ENCODE measurements at regions not wholly inside any gene's neighbourhood (a gene's known extent, or its start where the extent isn't known, plus 50 kb on each side); places are given as distances from the start of the nearest gene placed in this dataset.

GRCh38 chrY:16490706-16491105, 1389.3 kb downstream of the CDY2B start:
- 73% methylated on average over 3 of the region's 3 CpGs; no CpG with 5 or more reads in 1 of the 2 donors for WGBS, 2 donors
- H3K9me3 ChIP-seq = no peaks in the 10 kb centered on the region
- no peaks in the 10 kb centered on the region for H3K27me3 ChIP-seq
- no peak overlapping the region for H3K4me3 ChIP-seq
- DNase-seq (ENCODE audit: low spot score in 2 of 2) = no peak
- TF ChIP-seq EP300 (IDR thresholded peaks at IDR 0.05) = no peak
- no peak for TF ChIP-seq POLR2A (IDR thresholded peaks at IDR 0.05)
- TF ChIP-seq, protein P1, sequence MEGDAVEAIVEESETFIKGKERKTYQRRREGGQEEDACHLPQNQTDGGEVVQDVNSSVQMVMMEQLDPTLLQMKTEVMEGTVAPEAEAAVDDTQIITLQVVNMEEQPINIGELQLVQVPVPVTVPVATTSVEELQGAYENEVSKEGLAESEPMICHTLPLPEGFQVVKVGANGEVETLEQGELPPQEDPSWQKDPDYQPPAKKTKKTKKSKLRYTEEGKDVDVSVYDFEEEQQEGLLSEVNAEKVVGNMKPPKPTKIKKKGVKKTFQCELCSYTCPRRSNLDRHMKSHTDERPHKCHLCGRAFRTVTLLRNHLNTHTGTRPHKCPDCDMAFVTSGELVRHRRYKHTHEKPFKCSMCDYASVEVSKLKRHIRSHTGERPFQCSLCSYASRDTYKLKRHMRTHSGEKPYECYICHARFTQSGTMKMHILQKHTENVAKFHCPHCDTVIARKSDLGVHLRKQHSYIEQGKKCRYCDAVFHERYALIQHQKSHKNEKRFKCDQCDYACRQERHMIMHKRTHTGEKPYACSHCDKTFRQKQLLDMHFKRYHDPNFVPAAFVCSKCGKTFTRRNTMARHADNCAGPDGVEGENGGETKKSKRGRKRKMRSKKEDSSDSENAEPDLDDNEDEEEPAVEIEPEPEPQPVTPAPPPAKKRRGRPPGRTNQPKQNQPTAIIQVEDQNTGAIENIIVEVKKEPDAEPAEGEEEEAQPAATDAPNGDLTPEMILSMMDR (IDR thresholded peaks at IDR 0.05) = no peak
- no peak overlapping the region for H3K27ac ChIP-seq
- no peaks in the 10 kb centered on the region for H3K4me1 ChIP-seq
- H3K36me3 ChIP-seq = no peaks in the 10 kb centered on the region

DNA sequence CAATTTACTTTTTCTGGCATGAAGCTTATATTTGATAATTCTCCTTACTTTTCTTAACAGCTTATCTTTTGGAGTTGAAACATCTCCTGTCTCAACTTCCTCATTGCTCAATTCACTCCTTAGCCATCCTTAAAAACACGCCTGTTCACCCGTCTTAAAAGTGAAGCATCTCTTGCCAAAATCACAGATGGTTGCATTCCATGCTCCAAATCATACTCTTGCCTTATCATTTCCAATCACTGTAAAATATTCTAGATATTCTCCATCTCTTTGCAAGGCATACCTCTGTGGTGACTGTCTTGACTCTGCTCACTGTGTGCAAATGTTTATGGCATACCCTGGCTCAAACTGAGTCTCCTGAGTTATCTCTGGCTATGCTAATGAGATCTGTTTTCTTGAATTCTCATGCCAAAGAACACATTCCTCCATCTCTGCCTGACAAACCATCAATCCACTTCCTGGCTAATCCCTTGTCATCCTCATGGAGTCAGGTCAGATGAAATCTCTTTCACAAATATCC, 1393.3 kb downstream of the CDY2B start:
- WGBS, 2 donors = 46% methylated on average over 2 of the region's 2 CpGs; no CpG with 5 or more reads in 1 of the 2 donors
- Histone ChIP-seq H3K9me3 (no peaks in the 10 kb centered on the region), H3K27me3 (no peaks in the 10 kb centered on the region), H3K36me3 (no peaks in the 10 kb centered on the region), H3K27ac (no peak overlapping the region), H3K4me1 (no peaks in the 10 kb centered on the region), H3K4me3 (no peak overlapping the region)
- TF ChIP-seq, protein P1 (IDR thresholded peaks at IDR 0.05) = no peak
- TF ChIP-seq POLR2A (IDR thresholded peaks at IDR 0.05) = no peak
- no peak for DNase-seq (ENCODE audit: low spot score in 2 of 2)

DNA sequence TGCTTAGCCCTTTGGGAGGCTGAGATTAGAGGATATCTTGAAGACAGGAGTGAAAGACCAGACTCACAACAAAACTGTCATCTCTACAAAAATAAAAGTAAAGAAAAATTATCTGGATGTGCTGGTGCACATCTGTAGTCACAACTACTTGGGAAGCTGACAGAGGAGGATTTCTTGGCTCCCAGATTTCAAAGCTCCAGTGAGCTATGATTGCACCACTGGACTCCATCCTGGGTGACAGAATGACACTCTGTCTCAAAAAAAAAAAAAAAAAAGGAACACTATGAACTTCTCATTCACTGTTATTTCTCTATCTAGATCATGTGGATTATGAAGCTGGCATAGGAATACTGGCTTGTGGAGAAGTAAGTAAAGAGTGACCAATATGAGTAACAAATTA, 1400.0 kb downstream of the CDY2B start:
- H3K9me3 ChIP-seq = no peaks in the 10 kb centered on the region
- H3K27ac ChIP-seq = no peak overlapping the region
- H3K4me1 ChIP-seq = no peaks in the 10 kb centered on the region
- H3K4me3 ChIP-seq = no peak overlapping the region
- TF ChIP-seq EP300 (IDR thresholded peaks at IDR 0.05) (no peak), POLR2A (IDR thresholded peaks at IDR 0.05) (no peak)
- TF ChIP-seq, protein P1 (IDR thresholded peaks at IDR 0.05) = no peak
- no peaks in the 10 kb centered on the region for H3K36me3 ChIP-seq
- DNase-seq (ENCODE audit: low spot score in 2 of 2) = no peak
- no peaks in the 10 kb centered on the region for H3K27me3 ChIP-seq

DNA sequence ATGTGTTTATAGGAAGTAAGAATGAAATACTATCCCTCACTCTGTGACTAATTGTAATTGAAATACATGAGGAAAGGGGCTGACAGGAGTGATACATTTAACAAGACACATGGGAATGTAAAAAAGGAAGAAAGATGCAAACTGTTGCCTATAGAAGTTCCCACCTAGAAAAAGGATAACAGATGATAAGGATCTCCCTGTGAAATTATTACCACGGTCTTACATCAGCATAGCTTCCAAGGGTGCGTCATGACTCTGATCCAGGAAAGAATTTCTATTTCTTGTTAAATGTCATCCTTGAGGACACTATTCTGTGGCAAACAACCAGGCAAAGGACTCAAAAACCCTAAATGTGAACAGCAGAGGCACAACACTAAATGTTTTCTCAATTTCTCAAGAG, 1406.0 kb downstream of the CDY2B start:
- Histone ChIP-seq H3K27ac (no peak overlapping the region), H3K4me1 (no peaks in the 10 kb centered on the region), H3K27me3 (no peaks in the 10 kb centered on the region), H3K36me3 (no peaks in the 10 kb centered on the region), H3K9me3 (no peaks in the 10 kb centered on the region), H3K4me3 (no peak overlapping the region)
- 94% methylated on average over 2 of the region's 2 CpGs; no CpG with 5 or more reads in 1 of the 2 donors for WGBS, 2 donors
- no peak for DNase-seq (ENCODE audit: low spot score in 2 of 2)
- TF ChIP-seq EP300 (IDR thresholded peaks at IDR 0.05) (no peak), POLR2A (IDR thresholded peaks at IDR 0.05) (no peak)
- TF ChIP-seq, protein P1 (IDR thresholded peaks at IDR 0.05) = no peak

- no peaks in the 10 kb centered on the region for H3K4me1 ChIP-seq
- H3K27me3 ChIP-seq = no peaks in the 10 kb centered on the region
- DNase-seq (ENCODE audit: low spot score in 2 of 2) = no peak
- no peak for TF ChIP-seq POLR2A (IDR thresholded peaks at IDR 0.05)
- TF ChIP-seq, protein P1 (IDR thresholded peaks at IDR 0.05) = no peak
- TF ChIP-seq EP300 (IDR thresholded peaks at IDR 0.05) = no peak
- H3K9me3 ChIP-seq = no peaks in the 10 kb centered on the region
- no peak overlapping the region for H3K27ac ChIP-seq
- no peak overlapping the region for H3K4me3 ChIP-seq
- 60% methylated on average over 2 of the region's 2 CpGs; no CpG with 5 or more reads in 1 of the 2 donors for WGBS, 2 donors
- H3K36me3 ChIP-seq = no peaks in the 10 kb centered on the region
These were observed 1425.2 kb downstream of the CDY2B start for GRCh38 chrY:16454799-16455198.

All from tibial nerve (tissue), 4 donors.